ENCODE measurements at regions not wholly inside any gene's neighbourhood (a gene's known extent, or its start where the extent isn't known, plus 50 kb on each side); places are given as distances from the start of the nearest gene placed in this dataset.

DNA sequence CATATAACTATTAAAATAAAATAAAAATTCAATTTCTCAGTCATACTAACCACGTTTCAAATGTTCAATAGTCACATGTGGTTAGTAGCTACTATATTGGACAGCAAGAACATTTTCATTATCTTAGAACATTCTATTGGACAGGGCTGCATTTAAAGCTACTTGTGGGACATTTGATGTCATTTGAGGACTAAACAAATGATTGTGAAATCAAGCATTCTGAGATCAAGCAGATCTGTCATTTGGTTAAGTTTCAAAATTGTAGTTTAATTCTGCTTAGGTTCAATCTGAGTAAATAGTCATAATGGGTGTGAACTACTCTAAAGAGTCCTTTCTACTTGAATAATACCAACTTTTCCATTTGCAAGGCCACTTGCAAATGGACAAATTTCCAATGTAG is 226.9 kb upstream of the C9orf72 start:
- Histone ChIP-seq H2AFZ (no peak overlapping the region), H3K9me2 (ENCODE audit: insufficient read depth) (no peaks in the 10 kb centered on the region), H3K9me3 (ENCODE audit: insufficient read depth, low read depth) (no peaks in the 10 kb centered on the region), H3K36me3 (ENCODE audit: low read depth) (no peaks in the 10 kb centered on the region), H3F3A (ENCODE audit: insufficient read depth, low read depth) (no peaks in the 10 kb centered on the region), H3K27ac (no peak overlapping the region), H3K4me1 (replicated peaks; ENCODE audit: insufficient read depth) (no peaks in the 10 kb centered on the region), H3K79me2 (ENCODE audit: low read depth) (no peaks in the 10 kb centered on the region), H3K4me3 (no peak overlapping the region), H3K4me2 (no peak overlapping the region), H4K20me1 (ENCODE audit: insufficient read depth) (no peaks in the 10 kb centered on the region), H3K27me3 (ENCODE audit: insufficient read depth, low read depth) (no peaks in the 10 kb centered on the region)
- TF ChIP-seq EZH2 (IDR thresholded peaks at IDR 0.05; ENCODE audit: low read depth) = no peak
- TF ChIP-seq, protein P1, sequence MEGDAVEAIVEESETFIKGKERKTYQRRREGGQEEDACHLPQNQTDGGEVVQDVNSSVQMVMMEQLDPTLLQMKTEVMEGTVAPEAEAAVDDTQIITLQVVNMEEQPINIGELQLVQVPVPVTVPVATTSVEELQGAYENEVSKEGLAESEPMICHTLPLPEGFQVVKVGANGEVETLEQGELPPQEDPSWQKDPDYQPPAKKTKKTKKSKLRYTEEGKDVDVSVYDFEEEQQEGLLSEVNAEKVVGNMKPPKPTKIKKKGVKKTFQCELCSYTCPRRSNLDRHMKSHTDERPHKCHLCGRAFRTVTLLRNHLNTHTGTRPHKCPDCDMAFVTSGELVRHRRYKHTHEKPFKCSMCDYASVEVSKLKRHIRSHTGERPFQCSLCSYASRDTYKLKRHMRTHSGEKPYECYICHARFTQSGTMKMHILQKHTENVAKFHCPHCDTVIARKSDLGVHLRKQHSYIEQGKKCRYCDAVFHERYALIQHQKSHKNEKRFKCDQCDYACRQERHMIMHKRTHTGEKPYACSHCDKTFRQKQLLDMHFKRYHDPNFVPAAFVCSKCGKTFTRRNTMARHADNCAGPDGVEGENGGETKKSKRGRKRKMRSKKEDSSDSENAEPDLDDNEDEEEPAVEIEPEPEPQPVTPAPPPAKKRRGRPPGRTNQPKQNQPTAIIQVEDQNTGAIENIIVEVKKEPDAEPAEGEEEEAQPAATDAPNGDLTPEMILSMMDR (conservative IDR thresholded peaks at IDR 0.05) = no peak
- intact Hi-C loops (cut with micrococcal nuclease; ENCODE audit: unreplicated experiment) = no loop called here
- CTCF ChIA-PET = no interaction called here
- DNase-seq = no peak
- POLR2A ChIA-PET (ENCODE audit: unreplicated experiment) = interaction anchor here (0.6 kb wide), 1 partner anchor 13 kb away, joined by 3 read pairs; no protein-coding TSS in a partner anchor
- no TSS peak for BruUV-seq (replicated peaks)

- TF ChIP-seq, protein P1 (conservative IDR thresholded peaks at IDR 0.05) = no peak
- no peak for TF ChIP-seq EZH2 (IDR thresholded peaks at IDR 0.05; ENCODE audit: low read depth)
- Histone ChIP-seq H3F3A (ENCODE audit: insufficient read depth, low read depth) (no peaks in the 10 kb centered on the region), H3K4me3 (no peak overlapping the region), H4K20me1 (ENCODE audit: insufficient read depth) (no peaks in the 10 kb centered on the region), H3K9me3 (ENCODE audit: insufficient read depth, low read depth) (no peaks in the 10 kb centered on the region), H2AFZ (no peak overlapping the region), H3K27ac (no peak overlapping the region), H3K4me2 (no peak overlapping the region), H3K79me2 (ENCODE audit: low read depth) (no peaks in the 10 kb centered on the region), H3K4me1 (replicated peaks; ENCODE audit: insufficient read depth) (no peaks in the 10 kb centered on the region), H3K27me3 (ENCODE audit: insufficient read depth, low read depth) (no peaks in the 10 kb centered on the region), H3K9me2 (ENCODE audit: insufficient read depth) (no peaks in the 10 kb centered on the region), H3K36me3 (ENCODE audit: low read depth) (no peaks in the 10 kb centered on the region)
- intact Hi-C loops (cut with micrococcal nuclease; ENCODE audit: unreplicated experiment) = no loop called here
- CTCF ChIA-PET = no interaction called here
- POLR2A ChIA-PET (ENCODE audit: unreplicated experiment) = interaction anchor here (0.6 kb wide), 1 partner anchor 14 kb away, joined by 3 read pairs; no protein-coding TSS in a partner anchor
- BruUV-seq (replicated peaks) = no TSS peak
- DNase-seq = no peak
Measured at GRCh38 chr9:27800692-27801370, 227.6 kb upstream of the C9orf72 start.

GRCh38 chr9:27801545-27801944 is 228.3 kb upstream of the C9orf72 start:
- no peaks in the 10 kb centered on the region for H3F3A ChIP-seq (ENCODE audit: insufficient read depth, low read depth)
- no peaks in the 10 kb centered on the region for H4K20me1 ChIP-seq (ENCODE audit: insufficient read depth)
- H3K36me3 ChIP-seq (ENCODE audit: low read depth) = no peaks in the 10 kb centered on the region
- no peaks in the 10 kb centered on the region for H3K27me3 ChIP-seq (ENCODE audit: insufficient read depth, low read depth)
- BruUV-seq (replicated peaks) = no TSS peak
- no peak overlapping the region for H3K4me2 ChIP-seq
- no peak overlapping the region for H3K27ac ChIP-seq
- TF ChIP-seq EZH2 (IDR thresholded peaks at IDR 0.05; ENCODE audit: low read depth) = no peak
- TF ChIP-seq, protein P1 (conservative IDR thresholded peaks at IDR 0.05) = no peak
- DNase-seq = no peak
- H3K79me2 ChIP-seq (ENCODE audit: low read depth) = no peaks in the 10 kb centered on the region
- H3K9me2 ChIP-seq (ENCODE audit: insufficient read depth) = no peaks in the 10 kb centered on the region
- POLR2A ChIA-PET (ENCODE audit: unreplicated experiment) = no interaction called here
- intact Hi-C loops (cut with micrococcal nuclease; ENCODE audit: unreplicated experiment) = no loop called here
- CTCF ChIA-PET = no interaction called here
- H3K4me1 ChIP-seq (replicated peaks; ENCODE audit: insufficient read depth) = no peaks in the 10 kb centered on the region
- H3K9me3 ChIP-seq (ENCODE audit: insufficient read depth, low read depth) = no peaks in the 10 kb centered on the region
- H3K4me3 ChIP-seq = no peak overlapping the region
- no peak overlapping the region for H2AFZ ChIP-seq

Measured in PC-9 (cell line).